Chondrocyte (in vitro differentiated cells): ENCODE measurements at regions not wholly inside any gene's neighbourhood (a gene's known extent, or its start where the extent isn't known, plus 50 kb on each side); places are given as distances from the start of the nearest gene placed in this dataset.

Experiments used
- DNase-seq: peaks from one replicate; pipeline ENCODE4 v3.0.0; 2021; ENCODE audit warnings: mixed read lengths, low spot score
- H3K27ac Mint-ChIP-seq: one replicate; pipeline ENCODE4 v1.8.0; 2021; ENCODE audit warnings: mild to moderate bottlenecking, moderate library complexity, mixed read lengths; ENCODE audit not compliant: unreplicated experiment
- H3K27me3 Mint-ChIP-seq: 2 replicates; pipeline ENCODE4 v1.8.0; 2021; ENCODE audit warnings: low read depth, mixed read lengths
- H3K36me3 Mint-ChIP-seq: 2 replicates; pipeline ENCODE4 v1.8.0; 2021; ENCODE audit warnings: low read depth, mixed read lengths
- H3K4me1 Mint-ChIP-seq: 2 replicates; pipeline ENCODE4 v1.8.0; 2021; ENCODE audit warnings: low read depth, mild to moderate bottlenecking, mixed read lengths
- H3K4me3 Mint-ChIP-seq: one replicate; pipeline ENCODE4 v1.8.0; 2021; ENCODE audit warnings: mild to moderate bottlenecking, moderate library complexity, mixed read lengths; ENCODE audit not compliant: unreplicated experiment
- H3K9me3 Mint-ChIP-seq: 2 replicates; pipeline ENCODE4 v1.8.0; 2021; ENCODE audit warnings: low read depth, mixed read lengths
- CTCF ChIP-seq: fragments of 200-600 bp; sonication (generic); IDR thresholded peaks from 2 replicates; pipeline ENCODE4 v1.5.0; 2021; ENCODE audit warnings: antibody characterized with exemption, mild to moderate bottlenecking, moderate library complexity

- Mint-ChIP-seq H3K4me3 (no peak overlapping the region), H3K27ac (no peak overlapping the region), H3K36me3 (no peaks in the 10 kb centered on the region), H3K27me3 (no peaks in the 10 kb centered on the region), H3K4me1 (peaks cover 23% of the 10 kb centered on the region), H3K9me3 (no peaks in the 10 kb centered on the region)
- DNase-seq, result no peak
- TF ChIP-seq CTCF, result no peak
Observed at GRCh38 chr21:43328185-43328957, 98.6 kb downstream of the SIK1 start.

- DNase-seq, result no peak
- Mint-ChIP-seq H3K36me3 (no peaks in the 10 kb centered on the region), H3K9me3 (no peaks in the 10 kb centered on the region), H3K4me3 (no peak overlapping the region), H3K4me1 (peaks cover 12% of the 10 kb centered on the region), H3K27me3 (no peaks in the 10 kb centered on the region), H3K27ac (no peak overlapping the region)
- TF ChIP-seq CTCF, result no peak
Observed at GRCh38 chr21:43325968-43326715, 100.8 kb downstream of the SIK1 start.

DNA sequence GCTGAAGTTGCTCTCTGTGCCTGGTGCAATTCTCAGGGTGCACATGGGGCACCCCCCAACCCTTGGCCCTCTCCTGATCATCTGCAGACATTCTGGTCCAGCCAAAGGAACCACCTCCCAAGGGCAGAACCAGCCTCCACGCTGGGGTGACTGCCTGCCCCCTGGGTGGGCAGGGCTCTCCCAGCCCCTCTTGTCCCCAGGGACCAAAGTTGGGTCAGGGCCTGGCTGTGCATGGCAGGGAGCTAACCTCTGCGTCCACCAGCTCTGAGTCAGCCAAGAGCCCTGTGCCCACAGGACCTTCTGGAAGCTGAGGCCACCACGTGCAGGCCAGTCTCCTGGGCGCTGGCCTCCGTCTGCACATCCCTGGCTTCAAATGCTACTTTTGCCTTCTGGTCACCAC lies 101.9 kb downstream of the SIK1 start:
- H3K36me3 Mint-ChIP-seq, result no peaks in the 10 kb centered on the region
- H3K27me3 Mint-ChIP-seq, result no peaks in the 10 kb centered on the region
- no peaks in the 10 kb centered on the region for H3K9me3 Mint-ChIP-seq
- H3K4me3 Mint-ChIP-seq, result no peak overlapping the region
- H3K27ac Mint-ChIP-seq, result no peak overlapping the region
- TF ChIP-seq CTCF, result no peak
- no peak for DNase-seq
- peaks cover 19% of the 10 kb centered on the region for H3K4me1 Mint-ChIP-seq

GRCh38 chr21:43324596-43324995 lies 102.3 kb downstream of the SIK1 start:
- Mint-ChIP-seq H3K27me3 (no peaks in the 10 kb centered on the region), H3K4me3 (no peak overlapping the region), H3K27ac (no peak overlapping the region), H3K4me1 (peaks cover 23% of the 10 kb centered on the region), H3K9me3 (no peaks in the 10 kb centered on the region), H3K36me3 (no peaks in the 10 kb centered on the region)
- TF ChIP-seq CTCF, result no peak
- no peak for DNase-seq

- no peak for TF ChIP-seq CTCF
- no peak for DNase-seq
- Mint-ChIP-seq H3K36me3 (no peaks in the 10 kb centered on the region), H3K27me3 (no peaks in the 10 kb centered on the region), H3K27ac (no peak overlapping the region), H3K9me3 (no peaks in the 10 kb centered on the region), H3K4me3 (no peak overlapping the region), H3K4me1 (peaks cover 35% of the 10 kb centered on the region)
Observed at GRCh38 chr21:43323244-43324005, 103.5 kb downstream of the SIK1 start.
